ENCODE measurements at regions not wholly inside any gene's neighbourhood (a gene's known extent, or its start where the extent isn't known, plus 50 kb on each side); places are given as distances from the start of the nearest gene placed in this dataset.

GRCh38 chr18:77905011-77905410, 655.4 kb downstream of the GALR1 start:
- no peaks in the 10 kb centered on the region for H3K36me3 ChIP-seq (ENCODE audit: control insufficient read depth, insufficient read depth, low read length)
- no peaks in the 10 kb centered on the region for H3K9me3 ChIP-seq (ENCODE audit: control insufficient read depth, insufficient read depth, low read depth, low read length)
- no peak overlapping the region for H3K9ac ChIP-seq (ENCODE audit: insufficient read depth, low read length)
- H4K20me1 ChIP-seq (ENCODE audit: control insufficient read depth, extremely low read depth, insufficient read depth, low read length): no peaks in the 10 kb centered on the region
- no peak overlapping the region for H3K4me3 ChIP-seq (replicated peaks in 1 of 4; ENCODE audit: control extremely low read depth in 1 of 4, insufficient read depth in 1 of 4, low read depth in 3 of 4, low read length in 4 of 4)
- TF ChIP-seq CTCF (conservative IDR thresholded peaks at IDR 0.05 in 1 of 2, IDR thresholded peaks at IDR 0.05 in 1 of 2; ENCODE audit: low read depth in 1 of 2, low read length in 2 of 2) (no peak), EZH2 (IDR thresholded peaks at IDR 0.05; ENCODE audit: low read length, missing control alignments) (no peak)
- no peak overlapping the region for H3K27ac ChIP-seq (ENCODE audit: insufficient read depth, low read length)
- no peak overlapping the region for H2AFZ ChIP-seq (ENCODE audit: low read length)
- no peak overlapping the region for H3K4me2 ChIP-seq (ENCODE audit: extremely low read depth, insufficient read depth, low read length)
- H3K4me1 ChIP-seq (ENCODE audit: control insufficient read depth, extremely low read depth, insufficient read depth, low read length): no peaks in the 10 kb centered on the region
- no peaks in the 10 kb centered on the region for H3K27me3 ChIP-seq (ENCODE audit: control insufficient read depth, insufficient read depth, low read length)
- DNase-seq (ENCODE audit: low read depth in 2 of 2): no peak
- H3K79me2 ChIP-seq (ENCODE audit: control insufficient read depth, insufficient read depth, low read length): no peaks in the 10 kb centered on the region

DNA sequence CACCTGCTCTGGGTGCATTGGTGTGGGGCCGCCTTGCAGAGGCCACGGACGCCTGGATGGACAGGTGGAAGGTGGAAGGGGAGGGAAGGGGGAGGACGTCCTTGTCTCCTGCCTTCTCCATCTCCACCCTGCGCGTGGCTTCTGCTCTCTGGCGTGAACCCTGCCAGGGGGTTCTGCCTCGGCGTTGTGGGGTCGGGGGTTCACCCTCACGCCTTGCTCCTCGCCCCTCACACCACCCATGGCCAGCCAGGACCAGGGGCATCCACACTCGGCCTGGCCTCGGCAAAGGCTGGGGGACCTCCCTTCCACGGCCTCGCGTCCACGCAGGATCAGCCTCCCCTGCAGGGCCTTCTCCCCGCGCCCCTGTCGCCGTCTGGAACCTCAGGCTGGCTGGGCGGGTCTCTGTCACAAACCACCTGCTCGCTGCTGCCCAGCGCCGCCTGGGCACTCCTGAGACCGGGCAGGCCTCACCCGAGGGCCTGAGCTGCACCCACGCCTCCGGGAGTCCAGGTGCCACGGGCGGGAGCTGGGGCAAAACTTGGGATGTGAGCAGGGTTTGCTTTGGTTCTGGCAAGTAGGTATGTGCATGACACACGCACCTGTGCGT, 655.9 kb downstream of the GALR1 start:
- Histone ChIP-seq H3K4me1 (ENCODE audit: control insufficient read depth, extremely low read depth, insufficient read depth, low read length) (no peaks in the 10 kb centered on the region), H3K36me3 (ENCODE audit: control insufficient read depth, insufficient read depth, low read length) (no peaks in the 10 kb centered on the region), H3K27ac (ENCODE audit: insufficient read depth, low read length) (no peak overlapping the region), H3K79me2 (ENCODE audit: control insufficient read depth, insufficient read depth, low read length) (no peaks in the 10 kb centered on the region), H3K9ac (ENCODE audit: insufficient read depth, low read length) (no peak overlapping the region), H3K4me2 (ENCODE audit: extremely low read depth, insufficient read depth, low read length) (no peak overlapping the region), H3K4me3 (replicated peaks in 1 of 4; ENCODE audit: control extremely low read depth in 1 of 4, insufficient read depth in 1 of 4, low read depth in 3 of 4, low read length in 4 of 4) (no peak overlapping the region), H3K27me3 (ENCODE audit: control insufficient read depth, insufficient read depth, low read length) (no peaks in the 10 kb centered on the region), H2AFZ (ENCODE audit: low read length) (no peak overlapping the region), H3K9me3 (ENCODE audit: control insufficient read depth, insufficient read depth, low read depth, low read length) (no peaks in the 10 kb centered on the region), H4K20me1 (ENCODE audit: control insufficient read depth, extremely low read depth, insufficient read depth, low read length) (no peaks in the 10 kb centered on the region)
- no peak for DNase-seq (ENCODE audit: low read depth in 2 of 2)
- TF ChIP-seq CTCF (conservative IDR thresholded peaks at IDR 0.05 in 1 of 2, IDR thresholded peaks at IDR 0.05 in 1 of 2; ENCODE audit: low read depth in 1 of 2, low read length in 2 of 2) (no peak), EZH2 (IDR thresholded peaks at IDR 0.05; ENCODE audit: low read length, missing control alignments) (no peak)

- H3K36me3 ChIP-seq (ENCODE audit: control insufficient read depth, insufficient read depth, low read length): no peaks in the 10 kb centered on the region
- no peak for TF ChIP-seq EZH2 (IDR thresholded peaks at IDR 0.05; ENCODE audit: low read length, missing control alignments)
- TF ChIP-seq CTCF (conservative IDR thresholded peaks at IDR 0.05 in 1 of 2, IDR thresholded peaks at IDR 0.05 in 1 of 2; ENCODE audit: low read depth in 1 of 2, low read length in 2 of 2): no peak
- no peaks in the 10 kb centered on the region for H3K9me3 ChIP-seq (ENCODE audit: control insufficient read depth, insufficient read depth, low read depth, low read length)
- no peak for DNase-seq (ENCODE audit: low read depth in 2 of 2)
- no peak overlapping the region for H3K9ac ChIP-seq (ENCODE audit: insufficient read depth, low read length)
- H2AFZ ChIP-seq (ENCODE audit: low read length): no peak overlapping the region
- no peaks in the 10 kb centered on the region for H3K27me3 ChIP-seq (ENCODE audit: control insufficient read depth, insufficient read depth, low read length)
- no peaks in the 10 kb centered on the region for H3K4me1 ChIP-seq (ENCODE audit: control insufficient read depth, extremely low read depth, insufficient read depth, low read length)
- no peaks in the 10 kb centered on the region for H3K79me2 ChIP-seq (ENCODE audit: control insufficient read depth, insufficient read depth, low read length)
- no peak overlapping the region for H3K4me2 ChIP-seq (ENCODE audit: extremely low read depth, insufficient read depth, low read length)
- no peak overlapping the region for H3K27ac ChIP-seq (ENCODE audit: insufficient read depth, low read length)
- no peak overlapping the region for H3K4me3 ChIP-seq (replicated peaks in 1 of 4; ENCODE audit: control extremely low read depth in 1 of 4, insufficient read depth in 1 of 4, low read depth in 3 of 4, low read length in 4 of 4)
- H4K20me1 ChIP-seq (ENCODE audit: control insufficient read depth, extremely low read depth, insufficient read depth, low read length): no peaks in the 10 kb centered on the region
Observed at GRCh38 chr18:77906103-77906892, 656.6 kb downstream of the GALR1 start.

Measured in fibroblast of lung (primary cell).